ENCODE measurements at regions not wholly inside any gene's neighbourhood (a gene's known extent, or its start where the extent isn't known, plus 50 kb on each side); places are given as distances from the start of the nearest gene placed in this dataset.

- Histone ChIP-seq H3K4me3 (no peak overlapping the region), H3K9me3 (replicated peaks in 1 of 3) (no peaks in the 10 kb centered on the region), H3K36me3 (replicated peaks in 1 of 2) (no peaks in the 10 kb centered on the region), H3K4me1 (replicated peaks in 1 of 2) (no peaks in the 10 kb centered on the region), H3K27me3 (no peaks in the 10 kb centered on the region), H3K27ac (no peak overlapping the region)
- no peak for TF ChIP-seq CTCF (IDR thresholded peaks at IDR 0.05)
- TF ChIP-seq POLR2A (IDR thresholded peaks at IDR 0.05): no peak
- DNase-seq: no peak
- 71 to 97% (median 83%) methylated on average over 1 of the region's 1 CpG for WGBS, 4 donors
- intact Hi-C loops (cut with DNase I): no loop called here
These were observed 101.2 kb upstream of the PALS2 start for GRCh38 chr7:24472093-24472492.

DNA sequence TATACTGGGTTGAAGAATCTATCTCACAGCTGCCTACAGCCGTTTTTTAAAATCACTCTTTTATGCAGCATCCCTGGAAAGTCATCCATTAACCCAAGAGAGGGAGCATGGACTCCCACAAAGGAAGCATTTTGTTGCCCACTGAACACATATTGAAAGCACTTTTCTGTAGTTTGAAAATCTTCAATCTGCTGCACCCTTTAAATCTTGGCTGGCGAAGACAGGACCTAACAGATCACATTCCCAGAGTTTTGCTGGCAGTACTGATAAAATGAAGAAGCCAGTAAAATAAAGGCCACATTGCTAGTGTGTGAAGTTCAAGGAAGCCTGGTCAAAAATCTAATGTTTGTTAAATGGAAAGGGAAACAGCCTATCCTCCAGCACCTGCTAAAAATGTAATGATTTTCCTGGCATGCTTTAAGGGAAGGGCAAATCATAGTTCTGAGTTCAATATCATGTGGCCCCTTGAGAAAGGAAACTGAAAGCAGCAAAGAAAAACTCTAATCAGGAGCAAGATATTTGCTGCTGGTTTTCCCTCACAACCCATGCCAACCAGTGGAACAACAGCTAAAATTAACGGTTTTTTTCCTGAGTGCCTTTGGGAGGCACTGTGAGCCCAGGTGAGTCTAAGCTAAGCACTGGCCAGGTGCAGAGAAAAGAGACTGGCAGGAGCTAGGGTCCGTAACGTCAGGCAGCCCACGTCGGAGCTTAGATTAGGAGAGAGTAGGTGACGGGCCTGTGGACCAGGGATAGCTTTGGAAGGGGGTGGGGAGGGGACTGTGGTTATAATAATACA, 97.9 kb upstream of the PALS2 start:
- 70 to 83% (median 77%) methylated on average over 8 of the region's 8 CpGs for WGBS, 4 donors
- H3K9me3 ChIP-seq (replicated peaks in 1 of 3): no peaks in the 10 kb centered on the region
- H3K36me3 ChIP-seq (replicated peaks in 1 of 2): no peaks in the 10 kb centered on the region
- DNase-seq: no peak
- intact Hi-C loops (cut with DNase I): no loop called here
- no peak for TF ChIP-seq CTCF (IDR thresholded peaks at IDR 0.05)
- no peak for TF ChIP-seq POLR2A (IDR thresholded peaks at IDR 0.05)
- H3K27me3 ChIP-seq: no peaks in the 10 kb centered on the region
- H3K4me1 ChIP-seq (replicated peaks in 1 of 2): no peaks in the 10 kb centered on the region
- H3K27ac ChIP-seq: no peak overlapping the region
- H3K4me3 ChIP-seq: no peak overlapping the region

DNA sequence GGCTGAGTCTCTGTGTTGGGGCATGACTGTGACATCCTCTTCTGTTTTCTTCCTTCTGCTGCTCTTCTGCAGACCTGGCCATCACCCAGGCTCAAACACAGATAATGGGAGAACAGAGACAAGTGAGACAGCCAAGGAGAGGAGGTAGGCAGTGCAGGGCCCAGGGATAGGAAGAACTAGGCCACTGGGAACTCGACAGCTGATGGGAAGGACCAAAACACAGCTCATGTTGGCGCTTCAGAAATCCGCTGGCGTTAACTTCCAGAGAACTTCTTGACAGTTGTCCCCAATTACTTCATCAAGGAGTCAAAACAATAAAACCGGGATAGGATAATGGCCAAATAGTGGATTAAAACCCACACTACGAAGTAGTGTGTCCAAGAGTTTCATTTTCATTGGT, 97.0 kb upstream of the PALS2 start:
- Histone ChIP-seq H3K27ac (no peak overlapping the region), H3K36me3 (replicated peaks in 1 of 2) (no peaks in the 10 kb centered on the region), H3K4me1 (replicated peaks in 1 of 2) (no peaks in the 10 kb centered on the region), H3K27me3 (no peaks in the 10 kb centered on the region), H3K4me3 (no peak overlapping the region), H3K9me3 (replicated peaks in 1 of 3) (no peaks in the 10 kb centered on the region)
- DNase-seq: no peak
- intact Hi-C loops (cut with DNase I): no loop called here
- WGBS, 4 donors: 83 to 88% (median 87%) methylated on average over 6 of the region's 6 CpGs
- no peak for TF ChIP-seq POLR2A (IDR thresholded peaks at IDR 0.05)
- TF ChIP-seq CTCF (IDR thresholded peaks at IDR 0.05): no peak

- peak in 2 of 7 donors; percentile 8 to 26 for DNase-seq
- no peak for TF ChIP-seq POLR2A (IDR thresholded peaks at IDR 0.05)
- TF ChIP-seq CTCF (IDR thresholded peaks at IDR 0.05): no peak
- H3K4me3 ChIP-seq: no peak overlapping the region
- H3K36me3 ChIP-seq (replicated peaks in 1 of 2): no peaks in the 10 kb centered on the region
- intact Hi-C loops (cut with DNase I): no loop called here
- H3K27me3 ChIP-seq: no peaks in the 10 kb centered on the region
- 49 to 51% (median 50%) methylated on average over 5 of the region's 5 CpGs for WGBS, 4 donors
- H3K9me3 ChIP-seq (replicated peaks in 1 of 3): no peaks in the 10 kb centered on the region
- no peak overlapping the region for H3K27ac ChIP-seq
- no peaks in the 10 kb centered on the region for H3K4me1 ChIP-seq (replicated peaks in 1 of 2)
These were observed 95.7 kb upstream of the PALS2 start for GRCh38 chr7:24477398-24478136.
